ENCODE measurements at regions not wholly inside any gene's neighbourhood (a gene's known extent, or its start where the extent isn't known, plus 50 kb on each side); places are given as distances from the start of the nearest gene placed in this dataset.
"Not testable (repeated sequence)": the region's sequence is repeated elsewhere in the genome, so short reads cannot be mapped to it uniquely, and the experiment has no call there.

DNA sequence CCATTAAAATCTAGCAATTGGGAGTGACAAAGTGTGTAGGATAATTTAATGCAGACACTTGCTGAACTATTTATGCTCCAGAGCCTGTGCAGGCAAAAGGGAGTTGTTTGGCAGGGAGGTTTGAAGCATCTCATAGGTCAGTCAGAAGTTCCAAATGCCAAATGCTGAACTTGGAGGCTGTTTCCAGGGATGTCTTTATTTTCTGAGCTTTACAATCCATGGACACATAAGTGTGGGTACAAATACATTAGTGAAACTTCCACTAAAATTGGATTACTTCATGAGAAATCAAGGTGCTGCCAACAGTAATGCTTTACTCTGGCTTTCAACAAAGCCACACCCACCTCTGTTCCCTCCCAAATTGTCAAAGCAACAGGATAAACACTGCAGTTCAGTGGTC lies 422.1 kb upstream of the SETBP1 start:
- no peak for DNase-seq

DNA sequence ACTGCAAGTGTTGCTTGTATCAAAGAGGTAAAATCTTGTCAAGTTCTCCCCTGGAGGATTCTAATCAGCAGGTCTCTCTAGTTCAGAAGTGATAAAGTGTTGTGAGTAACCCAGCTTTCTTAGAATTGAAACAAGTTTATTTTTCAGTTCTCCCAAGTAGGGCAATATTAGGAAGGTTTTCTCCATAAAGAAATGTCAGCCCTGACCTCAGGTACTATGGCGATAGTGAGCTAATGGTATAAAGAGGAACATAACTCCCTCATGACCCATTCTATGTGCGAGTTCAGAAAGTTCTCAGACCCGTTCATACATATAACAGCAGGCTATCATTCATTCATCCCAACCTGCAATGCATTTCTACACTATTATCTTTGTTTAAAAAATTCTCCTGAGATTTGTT lies 421.1 kb upstream of the SETBP1 start:
- DNase-seq, result no peak

- no peak for DNase-seq
Observed at GRCh38 chr18:44265437-44265836, 415.3 kb upstream of the SETBP1 start.

GRCh38 chr18:44273298-44273697 lies 407.4 kb upstream of the SETBP1 start:
- no peak for DNase-seq

DNA sequence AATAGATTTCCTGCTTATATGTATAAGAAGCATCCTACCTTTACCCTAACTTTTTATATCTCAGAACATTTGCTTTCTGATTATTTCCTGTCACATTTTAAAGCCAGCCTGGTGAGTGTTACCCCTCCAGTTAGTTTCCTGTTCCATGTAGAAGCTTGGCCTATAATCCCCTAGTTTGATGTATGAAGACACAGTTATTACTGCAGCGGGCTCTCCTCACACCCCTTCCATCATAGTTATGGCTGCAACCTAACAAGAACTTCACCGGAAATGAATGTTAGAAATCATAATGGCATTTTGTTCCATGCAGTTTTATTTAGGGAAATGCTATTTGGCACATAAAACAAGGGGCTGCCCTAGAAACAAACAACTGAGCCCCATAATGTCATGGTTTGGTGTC lies 400.2 kb upstream of the SETBP1 start:
- DNase-seq, result no peak

- no peak for DNase-seq
Observed at GRCh38 chr18:44286049-44286448, 394.6 kb upstream of the SETBP1 start.

GRCh38 chr18:44290366-44290977 lies 390.2 kb upstream of the SETBP1 start:
- no peak for DNase-seq

DNA sequence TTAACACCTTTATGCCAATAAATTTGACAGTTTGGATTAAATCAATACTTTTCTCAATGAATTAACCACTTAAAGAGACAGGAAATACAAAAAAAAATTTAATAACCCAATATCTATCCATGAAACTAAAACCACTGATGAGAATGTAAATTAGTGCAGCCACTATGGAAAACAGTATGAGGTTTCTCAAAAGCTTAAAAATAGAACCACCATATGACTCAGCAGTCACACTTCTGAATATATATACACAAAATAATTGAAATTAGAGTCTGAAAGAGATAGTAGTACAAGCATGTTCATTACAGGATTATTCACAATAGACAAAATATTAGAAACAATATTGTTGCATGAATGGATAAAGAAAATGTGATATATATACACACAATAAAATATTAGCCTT lies 382.1 kb upstream of the SETBP1 start:
- DNase-seq, result no peak

DNA sequence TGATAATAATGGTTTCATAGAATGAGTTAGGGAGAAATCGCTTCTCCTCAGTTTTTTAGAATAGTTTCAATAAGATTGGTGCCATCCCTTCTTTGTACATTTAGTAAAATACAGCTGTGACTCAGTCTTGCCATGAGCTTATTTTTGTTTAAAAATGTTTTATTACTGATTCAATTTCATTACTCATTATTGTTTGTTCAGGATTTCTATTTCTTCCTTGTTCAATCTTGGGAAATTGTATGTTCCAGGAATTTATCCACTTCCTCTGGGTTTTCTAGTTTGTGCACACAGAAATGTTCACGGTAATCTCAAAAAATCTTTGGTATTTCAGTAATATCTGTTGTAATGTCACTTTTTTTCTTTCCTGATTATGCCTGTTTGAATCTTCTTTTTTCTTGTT lies 371.5 kb upstream of the SETBP1 start:
- no peak for DNase-seq

DNA sequence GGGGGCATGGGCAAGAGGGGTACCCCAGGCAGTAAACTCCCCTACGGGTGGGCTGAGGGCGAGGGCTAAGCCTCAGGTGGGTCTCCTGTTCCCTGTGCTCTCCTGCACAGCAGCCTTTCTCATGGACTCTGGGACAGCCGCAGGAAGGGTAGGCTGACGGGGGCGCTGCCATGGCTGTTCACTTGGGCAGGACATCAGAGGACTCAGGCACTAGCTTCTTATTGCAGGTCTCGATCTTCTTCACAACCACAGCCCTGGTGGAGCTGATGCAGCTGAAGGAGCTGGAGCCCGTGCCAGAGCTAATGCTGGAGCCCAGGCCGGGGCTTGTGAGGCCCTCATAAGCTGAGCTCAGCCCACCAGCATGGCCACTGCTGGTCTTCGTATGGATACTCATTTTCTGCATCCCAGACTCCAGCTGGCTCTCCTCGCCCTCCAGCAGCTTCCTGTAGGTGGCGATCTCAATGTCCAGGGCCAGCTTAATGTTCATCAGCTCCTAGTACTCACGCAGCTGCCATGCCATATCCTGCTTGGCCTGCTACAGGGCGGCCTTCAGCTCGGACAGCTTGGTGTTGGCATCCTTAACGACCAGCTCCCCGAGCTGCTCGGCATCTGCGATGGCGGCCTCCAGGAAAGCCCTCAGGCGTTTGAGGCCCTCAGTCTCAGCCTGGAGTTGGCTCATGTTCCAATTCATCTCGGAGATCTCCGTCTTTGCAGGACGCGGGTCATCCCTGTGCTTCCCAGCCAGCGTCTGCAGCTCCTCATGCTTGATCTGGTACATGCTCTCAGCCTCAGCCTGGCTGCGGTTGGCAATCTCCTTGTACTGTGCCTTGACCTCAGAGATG lies 359.8 kb upstream of the SETBP1 start:
- no peak for DNase-seq

GRCh38 chr18:44321868-44322590 lies 358.7 kb upstream of the SETBP1 start:
- no peak for DNase-seq

GRCh38 chr18:44323125-44323524 lies 357.6 kb upstream of the SETBP1 start:
- no peak for DNase-seq

DNA sequence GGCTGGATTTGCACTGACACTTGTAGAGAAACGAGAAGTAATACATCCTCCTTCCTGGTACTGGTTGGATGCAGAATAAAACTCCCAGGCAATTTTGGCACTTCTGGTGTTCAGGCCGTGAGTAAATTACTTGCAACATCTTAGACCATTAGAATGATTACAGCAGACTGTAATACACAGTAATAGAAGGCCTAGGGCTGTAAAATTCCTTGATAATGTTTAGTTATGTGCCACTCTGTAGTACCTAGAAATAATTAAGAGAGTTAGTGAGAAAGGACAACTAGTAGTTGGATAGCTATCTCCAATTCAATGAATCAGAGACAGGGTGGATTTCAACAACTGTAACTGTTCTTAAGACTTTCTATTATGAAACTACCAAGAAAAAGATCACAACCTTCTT lies 356.3 kb upstream of the SETBP1 start:
- no peak for DNase-seq

- peak; percentile 15 for DNase-seq
Observed at GRCh38 chr18:44325903-44326635, 354.6 kb upstream of the SETBP1 start.

- no peak for DNase-seq
Observed at GRCh38 chr18:44331656-44332570, 348.8 kb upstream of the SETBP1 start.

DNA sequence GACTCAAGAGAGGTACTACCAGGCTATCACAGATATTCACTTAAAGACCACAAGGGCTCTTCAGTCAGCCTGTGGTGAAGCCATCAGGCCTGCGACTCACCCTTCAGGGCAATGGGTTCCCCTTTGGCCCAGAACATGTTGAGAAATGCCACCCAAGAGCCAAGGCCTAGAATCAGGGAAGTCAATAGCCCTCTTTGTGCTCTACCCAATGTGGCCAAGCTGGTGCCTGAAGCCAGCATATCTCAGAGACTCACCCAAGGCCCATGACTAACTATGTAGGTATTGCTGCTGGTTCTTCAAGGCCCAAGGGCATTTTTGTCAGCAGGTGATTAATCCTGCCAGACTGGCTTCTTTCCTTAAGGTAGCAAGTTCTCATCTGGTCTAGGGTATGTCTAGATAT lies 338.9 kb upstream of the SETBP1 start:
- peak; percentile 71 for DNase-seq

DNA sequence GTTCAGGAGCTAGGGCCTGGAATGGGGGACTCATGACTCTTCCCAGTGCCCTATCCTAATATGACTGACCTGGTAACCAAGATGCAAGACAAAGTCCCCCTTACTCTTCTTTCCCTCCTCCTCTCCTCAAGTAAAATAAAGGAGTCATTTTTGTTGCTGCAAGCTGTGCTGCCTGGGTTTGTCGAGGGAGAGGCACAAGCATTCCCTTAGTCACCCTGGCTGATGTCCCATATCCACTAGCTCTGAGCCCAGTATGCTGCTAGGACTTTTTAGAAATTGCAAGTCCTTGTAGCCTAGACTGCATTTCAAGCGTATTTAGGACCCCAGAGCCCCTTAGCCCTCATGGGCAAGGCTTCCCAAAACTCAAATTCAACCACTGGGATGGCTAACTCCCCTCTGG lies 338.5 kb upstream of the SETBP1 start:
- DNase-seq, result peak; percentile 41

DNA sequence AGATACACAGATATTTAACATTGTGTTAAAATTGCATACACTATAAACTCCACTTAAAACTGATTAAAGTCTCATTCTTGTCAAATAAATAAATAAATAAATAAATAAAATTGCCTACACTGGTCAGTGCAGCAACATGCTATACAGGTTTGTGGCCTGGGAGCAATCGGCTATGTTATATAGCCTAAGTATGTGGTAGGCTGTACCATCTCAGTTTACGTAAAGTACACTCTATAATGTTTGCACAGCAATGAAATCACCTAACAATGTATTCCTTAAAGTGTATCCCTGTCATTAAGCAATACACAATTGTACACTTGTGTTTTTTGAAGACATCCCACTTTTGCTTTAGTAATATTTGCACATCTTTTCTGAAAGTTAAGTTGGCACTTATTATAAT lies 337.7 kb upstream of the SETBP1 start:
- DNase-seq, result no peak

DNA sequence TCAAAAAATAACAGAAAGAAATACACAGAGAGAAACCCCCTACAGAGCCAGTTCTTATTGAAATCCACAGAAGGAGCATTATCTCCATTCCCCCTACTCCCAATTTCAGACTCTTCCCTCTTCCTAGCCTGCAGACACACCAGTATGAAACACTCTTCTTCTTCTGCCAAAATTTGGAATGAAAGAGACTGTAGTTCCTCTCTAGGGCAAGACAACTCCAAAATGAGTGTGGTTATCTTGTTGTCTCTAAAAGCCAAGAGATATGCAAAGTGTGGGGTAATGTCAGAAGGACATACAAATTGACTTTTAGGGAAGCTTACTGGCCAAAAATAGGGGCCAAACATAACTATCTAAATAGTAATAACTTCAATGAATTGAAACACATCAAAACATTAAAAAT lies 337.1 kb upstream of the SETBP1 start:
- no peak for DNase-seq

- no peak for DNase-seq
Observed at GRCh38 chr18:44356566-44357157, 324.0 kb upstream of the SETBP1 start.

DNA sequence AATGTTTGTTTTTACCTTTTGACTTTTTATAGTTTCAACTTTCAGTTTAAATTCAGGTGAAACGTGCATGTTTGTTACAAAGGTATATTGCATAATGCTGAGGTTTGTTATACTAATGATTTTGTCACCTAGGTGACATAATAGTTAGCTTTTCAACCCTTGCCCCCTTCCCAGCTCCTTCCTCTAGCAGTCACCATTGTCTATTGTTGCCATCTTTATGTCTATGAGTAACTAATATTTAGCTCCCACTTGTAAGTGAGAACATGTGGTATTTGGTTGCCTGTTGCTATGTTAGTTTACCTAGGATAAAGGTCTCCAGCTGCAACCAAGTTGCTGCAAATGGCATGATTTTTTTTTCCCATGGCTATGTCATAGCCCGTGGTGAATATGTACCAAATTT lies 322.3 kb upstream of the SETBP1 start:
- no peak for DNase-seq

DNA sequence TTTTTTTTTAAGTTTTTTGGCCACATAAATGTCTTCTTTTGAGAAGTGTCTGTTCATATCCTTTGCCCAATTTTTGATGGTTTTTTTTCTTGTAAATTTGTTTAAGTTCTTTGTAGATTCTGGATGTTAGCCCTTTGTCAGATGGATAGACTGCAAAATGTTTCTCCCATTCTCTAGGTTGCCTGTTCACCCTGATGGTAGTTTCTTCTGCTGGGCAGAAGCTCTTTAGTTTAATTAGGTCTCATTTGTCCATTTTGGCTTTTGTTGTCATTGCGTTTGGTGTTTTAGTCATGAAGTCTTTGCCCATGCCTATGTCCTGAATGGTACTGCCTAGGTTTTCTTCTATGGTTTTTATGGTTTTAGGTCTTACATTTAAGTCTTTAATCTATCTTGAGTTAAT lies 320.9 kb upstream of the SETBP1 start:
- not testable (repeated sequence) for DNase-seq
